GM18505 (cell line): ENCODE measurements at regions not wholly inside any gene's neighbourhood (a gene's known extent, or its start where the extent isn't known, plus 50 kb on each side); places are given as distances from the start of the nearest gene placed in this dataset.

Experiments used
- ATAC-seq: cut with Tn5 transposase; IDR thresholded peaks from one replicate; pipeline ENCODE4 v1.9.1; 2021; ENCODE audit not compliant: unreplicated experiment
- POLR2A ChIP-seq: IDR thresholded peaks from 4 replicates; pipeline ENCODE4 v1.6.1; 2011; ENCODE audit warnings: borderline replicate concordance; ENCODE audit not compliant: insufficient read depth, insufficient read length; ENCODE audit errors: extremely low read depth

- ATAC-seq, result no peak
- TF ChIP-seq POLR2A, result no peak
These were observed 515.7 kb downstream of the BCOR start for GRCh38 chrX:39582091-39582490.

GRCh38 chrX:39582976-39583375 lies 514.8 kb downstream of the BCOR start:
- ATAC-seq, result no peak
- TF ChIP-seq POLR2A, result no peak

DNA sequence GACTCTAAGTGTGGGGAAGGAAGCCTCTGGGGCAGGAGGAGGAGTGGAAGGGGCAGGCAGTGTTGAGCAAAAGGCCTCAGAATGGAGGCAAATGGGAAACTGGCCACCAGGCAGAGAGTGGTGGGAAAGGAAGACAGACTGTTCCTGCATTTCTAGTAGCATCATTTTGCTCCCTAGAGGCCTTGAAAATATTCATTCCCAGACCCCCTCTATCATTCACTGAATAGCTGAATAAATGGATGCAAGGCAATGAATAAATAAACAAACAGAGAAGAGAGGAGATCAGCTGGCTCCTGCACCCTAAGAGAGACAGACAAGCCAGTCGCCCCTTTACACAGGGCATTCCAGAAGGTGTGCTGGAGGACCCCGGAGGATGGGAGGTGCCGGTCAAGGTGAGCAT lies 511.9 kb downstream of the BCOR start:
- TF ChIP-seq POLR2A, result no peak
- ATAC-seq, result no peak

DNA sequence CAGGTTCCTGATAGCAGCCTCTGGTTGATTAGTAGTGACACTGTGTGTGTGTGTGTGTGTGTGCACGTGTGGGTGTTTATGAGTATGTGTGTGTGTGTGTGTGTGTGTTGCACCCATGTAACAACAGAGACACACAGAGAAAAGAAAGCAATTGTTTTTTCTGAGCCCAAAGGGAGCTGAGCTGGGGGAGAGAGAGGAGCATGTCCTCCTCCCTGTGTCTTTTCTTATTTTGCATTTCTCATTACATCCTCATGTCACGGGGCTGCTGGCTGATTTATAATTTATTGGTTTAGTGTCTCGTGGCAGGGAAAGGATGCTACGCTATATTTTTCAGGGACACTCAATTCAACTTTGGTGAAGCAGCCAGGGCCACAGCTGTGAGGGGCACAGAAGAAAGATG lies 511.4 kb downstream of the BCOR start:
- TF ChIP-seq POLR2A, result no peak
- no peak for ATAC-seq

GRCh38 chrX:39591099-39591498 lies 506.7 kb downstream of the BCOR start:
- TF ChIP-seq POLR2A, result no peak
- no peak for ATAC-seq

GRCh38 chrX:39592776-39593175 lies 505.0 kb downstream of the BCOR start:
- ATAC-seq, result no peak
- no peak for TF ChIP-seq POLR2A

GRCh38 chrX:39595977-39596376 lies 501.8 kb downstream of the BCOR start:
- TF ChIP-seq POLR2A, result no peak
- ATAC-seq, result no peak

DNA sequence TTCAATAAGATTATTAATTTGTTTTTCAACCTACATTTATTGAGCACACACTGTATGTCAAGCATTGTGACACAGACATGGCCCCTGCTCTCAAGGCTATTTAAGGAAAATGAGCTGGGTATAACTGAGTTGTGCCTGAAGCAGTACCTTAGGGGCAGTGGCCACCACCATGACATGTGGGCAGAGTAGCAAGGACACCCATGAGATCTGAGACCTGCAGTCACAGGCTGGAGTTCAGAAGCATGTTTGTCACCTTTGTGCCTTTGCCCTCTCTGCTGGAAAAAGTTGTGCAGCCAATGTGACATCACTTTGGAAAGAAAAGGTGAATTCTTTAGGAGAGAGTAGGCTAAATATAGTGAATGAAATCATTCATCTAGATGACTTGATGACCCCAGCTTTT lies 501.3 kb downstream of the BCOR start:
- no peak for ATAC-seq
- TF ChIP-seq POLR2A, result no peak

DNA sequence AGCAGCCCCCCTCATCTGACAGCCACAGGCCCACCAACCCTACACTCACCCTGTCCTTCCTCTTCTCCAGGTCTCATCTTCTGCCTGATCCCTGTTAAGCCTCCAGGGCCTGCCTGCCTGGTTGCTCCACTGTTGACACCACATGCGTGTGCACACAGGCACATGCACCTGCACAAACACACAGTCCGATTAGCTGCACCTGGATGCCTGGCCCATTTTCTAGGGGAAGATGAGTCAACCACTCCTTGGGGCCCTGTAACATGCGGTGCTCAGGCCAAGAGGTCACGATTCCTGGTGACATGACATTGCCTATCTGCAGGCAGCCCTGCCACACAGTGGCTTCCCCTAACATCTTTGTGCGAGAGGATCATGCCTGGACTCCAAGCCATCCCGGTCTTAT lies 498.4 kb downstream of the BCOR start:
- no peak for ATAC-seq
- TF ChIP-seq POLR2A, result no peak

DNA sequence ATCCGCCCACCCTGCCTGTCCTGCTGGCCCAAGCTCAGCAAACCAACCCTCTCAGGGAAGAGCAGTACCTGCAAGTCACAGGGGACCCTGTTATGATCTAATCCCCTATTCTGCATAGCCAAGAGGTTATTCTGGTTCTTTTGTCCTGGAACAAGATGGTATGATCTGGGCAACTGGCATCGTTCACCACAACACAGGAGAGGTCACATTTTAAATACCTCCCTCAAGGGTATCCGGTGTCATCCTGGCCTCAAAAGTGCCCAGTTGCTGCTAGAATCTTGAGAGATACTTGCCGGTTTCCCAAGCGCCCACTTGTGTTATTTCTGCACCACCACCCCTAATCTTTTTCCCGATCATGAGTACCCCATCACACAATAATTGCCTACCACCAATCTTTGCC lies 497.5 kb downstream of the BCOR start:
- TF ChIP-seq POLR2A, result no peak
- no peak for ATAC-seq

DNA sequence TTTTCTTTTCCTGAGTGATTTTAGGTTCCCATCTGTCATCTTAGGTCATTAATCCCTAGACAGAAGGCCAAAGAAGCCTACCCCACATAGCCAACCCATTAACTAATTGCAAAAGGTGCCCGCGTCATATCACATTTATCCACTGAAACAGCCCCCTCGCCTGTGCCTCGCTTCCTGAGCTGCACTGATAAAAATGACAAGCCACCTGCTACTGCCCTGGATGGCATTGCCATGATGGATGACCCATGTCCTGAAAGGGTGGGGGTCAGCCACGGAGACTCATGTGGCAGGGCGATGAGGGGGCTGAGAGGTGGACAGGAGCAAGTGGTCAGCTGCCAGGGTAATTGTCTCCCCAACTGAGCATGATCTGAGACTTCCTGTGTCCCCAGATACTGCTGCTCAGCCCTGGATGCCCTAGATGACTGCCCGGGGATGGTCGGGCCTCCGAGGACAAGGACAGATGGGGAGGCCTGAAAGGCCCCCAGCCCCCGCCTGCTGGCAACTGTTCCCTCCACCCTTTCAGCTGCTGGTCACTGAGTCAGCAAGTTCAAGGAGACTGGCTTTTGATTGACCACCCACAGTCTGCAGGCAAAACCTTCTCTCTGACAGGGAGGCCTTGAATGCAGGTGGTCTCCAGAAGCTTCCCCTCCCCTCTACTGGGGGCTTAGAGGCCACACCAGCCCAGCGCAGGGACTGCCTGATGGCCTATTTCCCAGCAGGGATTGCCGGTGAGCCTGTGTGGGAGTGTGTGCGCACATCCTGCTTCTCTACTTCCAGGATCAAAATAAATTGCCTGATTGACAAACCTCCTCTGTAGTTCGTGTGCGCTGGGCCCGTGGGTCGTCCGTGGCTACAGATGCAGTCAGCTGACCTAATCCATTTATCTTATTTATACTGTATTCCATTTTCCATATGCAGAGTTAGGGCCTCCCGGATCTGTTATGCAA lies 496.3 kb downstream of the BCOR start:
- TF ChIP-seq POLR2A, result no peak
- ATAC-seq, result no peak

GRCh38 chrX:39602195-39602594 lies 495.6 kb downstream of the BCOR start:
- no peak for TF ChIP-seq POLR2A

DNA sequence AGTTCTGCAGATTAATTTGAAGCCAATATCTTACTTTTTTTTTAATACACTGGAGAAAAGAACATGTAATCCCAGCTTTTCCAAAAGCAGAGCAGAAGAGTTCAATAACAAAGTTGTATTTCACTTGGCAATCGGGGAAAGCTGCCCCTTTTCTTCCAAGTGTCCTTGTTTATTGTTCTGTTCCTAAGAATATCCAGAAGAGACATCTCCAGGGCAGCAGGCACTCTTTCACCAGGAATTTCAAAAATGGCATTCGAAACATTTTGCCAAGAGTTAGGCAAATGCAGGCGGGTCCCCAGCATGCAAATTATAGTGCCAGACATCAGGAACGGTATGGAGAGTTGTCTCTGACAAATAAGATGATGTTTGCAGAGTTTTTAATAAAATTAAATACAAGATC lies 494.5 kb downstream of the BCOR start:
- TF ChIP-seq POLR2A, result no peak
- no peak for ATAC-seq

More at GRCh38 chrX:39602195-39602594, 495.6 kb downstream of the BCOR start:
- no peak for ATAC-seq

DNA sequence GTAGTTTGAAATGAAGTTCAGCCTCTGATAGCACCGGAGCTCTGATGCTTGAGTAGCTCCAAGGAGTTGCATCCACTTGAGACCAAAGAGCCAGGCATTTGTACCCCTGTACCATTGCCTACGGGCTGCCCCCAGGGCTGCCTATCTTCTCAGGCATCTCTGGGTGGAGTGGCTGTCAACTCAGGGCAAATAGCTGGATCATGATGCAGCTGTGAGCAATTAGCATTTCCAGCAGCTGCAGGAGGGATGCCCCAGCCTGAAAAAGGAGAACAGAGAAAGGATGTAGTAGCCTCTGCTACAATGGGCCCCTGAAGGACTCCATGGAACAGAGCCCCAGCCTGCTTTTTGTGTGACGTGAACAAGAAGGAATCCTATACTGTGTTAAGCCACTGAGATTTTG lies 492.6 kb downstream of the BCOR start:
- ATAC-seq, result no peak
- no peak for TF ChIP-seq POLR2A
